Peyer's patch (tissue), 4 donors: ENCODE measurements at regions not wholly inside any gene's neighbourhood (a gene's known extent, or its start where the extent isn't known, plus 50 kb on each side); places are given as distances from the start of the nearest gene placed in this dataset.

Source experiments
- POLR2A ChIP-seq, 2 donors: fragments of 450-650 bp; IDR thresholded peaks; one replicate each; pipeline ENCODE4 v1.5.1; 2017; ENCODE audit warnings: antibody characterized with exemption in 2 of 2, mild to moderate bottlenecking in 2 of 2, moderate library complexity in 2 of 2
- TF ChIP-seq, protein P1 (sequence below), 6 experiments: fragments of 450-650 bp in 4 of 6; fragments of 200-600 bp in 2 of 6; sonication (generic) in 1 of 6; IDR thresholded peaks; one replicate each; pipeline ENCODE4 v1.5.1; 2017 to 2019; ENCODE audit warnings: antibody characterized with exemption in 6 of 6, mild to moderate bottlenecking in 3 of 6, moderate library complexity in 1 of 6

DNA sequence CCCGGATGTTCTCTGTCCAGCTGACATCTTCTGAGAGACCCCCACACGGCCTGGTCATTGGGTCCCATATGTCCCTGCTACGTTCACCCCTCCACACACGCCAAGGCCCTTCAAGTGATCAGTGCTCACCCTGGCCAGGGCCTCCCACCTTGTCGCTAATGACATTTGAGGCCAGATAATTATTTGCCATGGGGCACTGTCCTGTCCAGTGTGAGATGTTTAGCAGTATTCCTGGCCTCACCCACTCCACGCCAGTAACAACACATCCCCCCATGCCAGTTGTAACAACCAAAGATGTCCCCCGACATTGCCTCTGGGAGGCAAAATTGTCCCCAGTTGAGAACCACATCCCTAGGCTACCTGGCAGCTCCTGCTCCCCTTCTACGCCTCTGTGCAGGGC, 49.9 kb upstream of the NANOS1 start:
- no peak for TF ChIP-seq POLR2A (IDR thresholded peaks at IDR 0.05)
- TF ChIP-seq, protein P1, sequence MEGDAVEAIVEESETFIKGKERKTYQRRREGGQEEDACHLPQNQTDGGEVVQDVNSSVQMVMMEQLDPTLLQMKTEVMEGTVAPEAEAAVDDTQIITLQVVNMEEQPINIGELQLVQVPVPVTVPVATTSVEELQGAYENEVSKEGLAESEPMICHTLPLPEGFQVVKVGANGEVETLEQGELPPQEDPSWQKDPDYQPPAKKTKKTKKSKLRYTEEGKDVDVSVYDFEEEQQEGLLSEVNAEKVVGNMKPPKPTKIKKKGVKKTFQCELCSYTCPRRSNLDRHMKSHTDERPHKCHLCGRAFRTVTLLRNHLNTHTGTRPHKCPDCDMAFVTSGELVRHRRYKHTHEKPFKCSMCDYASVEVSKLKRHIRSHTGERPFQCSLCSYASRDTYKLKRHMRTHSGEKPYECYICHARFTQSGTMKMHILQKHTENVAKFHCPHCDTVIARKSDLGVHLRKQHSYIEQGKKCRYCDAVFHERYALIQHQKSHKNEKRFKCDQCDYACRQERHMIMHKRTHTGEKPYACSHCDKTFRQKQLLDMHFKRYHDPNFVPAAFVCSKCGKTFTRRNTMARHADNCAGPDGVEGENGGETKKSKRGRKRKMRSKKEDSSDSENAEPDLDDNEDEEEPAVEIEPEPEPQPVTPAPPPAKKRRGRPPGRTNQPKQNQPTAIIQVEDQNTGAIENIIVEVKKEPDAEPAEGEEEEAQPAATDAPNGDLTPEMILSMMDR (IDR thresholded peaks at IDR 0.05), result no peak
